H1 (cell line): ENCODE measurements at regions not wholly inside any gene's neighbourhood (a gene's known extent, or its start where the extent isn't known, plus 50 kb on each side); places are given as distances from the start of the nearest gene placed in this dataset.

Experiments
- CTCF ChIA-PET: fragments of 300-600 bp; sonication (Branson Sonifier 250); formaldehyde crosslinking; loops from one replicate; lab custom pipeline; 2021; ENCODE audit not compliant: partially characterized antibody; lab: Charles Lee
- POLR2A ChIA-PET: fragments of 300-600 bp; sonication (Branson Sonifier 250); formaldehyde crosslinking; loops from one replicate; lab custom pipeline; 2021; ENCODE audit warnings: inconsistent platforms; ENCODE audit not compliant: partially characterized antibody; lab: Charles Lee
- DNase-seq, 2 experiments: peaks; one replicate each; pipeline versions ENCODE4 v3.0.0 to v3.0.0-alpha.2; 2010 to 2022; ENCODE audit warnings: low spot score in 2 of 2, low read depth in 1 of 2, mixed read lengths in 1 of 2
- FAIRE-seq: peaks from 2 replicates; lab custom pipeline; 2011; peaks lifted over from hg19 to GRCh38; lab: Jason Lieb, UNC
- H2AFZ ChIP-seq: 2 replicates; pipeline ENCODE4 v1.8.1; 2012; ENCODE audit warnings: low read length, inconsistent platforms
- H2AK5ac ChIP-seq: 2 replicates; pipeline ENCODE4 v1.6.1; 2013; ENCODE audit warnings: low read depth, low read length
- H2BK120ac ChIP-seq: replicated peaks from 2 replicates; pipeline ENCODE3; 2013; ENCODE audit warnings: low read depth, low read length, inconsistent platforms
- H2BK12ac ChIP-seq: 2 replicates; pipeline ENCODE4 v1.6.1; 2013; ENCODE audit warnings: low read depth, low read length
- H2BK15ac ChIP-seq: 2 replicates; pipeline ENCODE4 v1.6.1; 2013; ENCODE audit warnings: low read length
- H2BK20ac ChIP-seq: 2 replicates; pipeline ENCODE4 v1.6.1; 2013; ENCODE audit warnings: low read length
- H2BK5ac ChIP-seq: 2 replicates; pipeline ENCODE4 v1.6.1; 2013; ENCODE audit warnings: low read depth, low read length
- H3K14ac ChIP-seq: 2 replicates; pipeline ENCODE4 v1.6.1; 2013; ENCODE audit warnings: inconsistent platforms; ENCODE audit not compliant: insufficient read length
- H3K18ac ChIP-seq: 2 replicates; pipeline ENCODE4 v1.6.1; 2013; ENCODE audit warnings: low read length; ENCODE audit errors: extremely low read depth
- H3K23ac ChIP-seq: 2 replicates; pipeline ENCODE4 v1.6.1; 2013; ENCODE audit warnings: inconsistent platforms; ENCODE audit not compliant: insufficient read length
- H3K23me2 ChIP-seq: 2 replicates; pipeline ENCODE4 v1.6.1; 2013; ENCODE audit warnings: low read depth, low read length
- H3K27ac ChIP-seq: 2 replicates; pipeline ENCODE4 v1.6.1; 2011; ENCODE audit warnings: low read depth, low read length, inconsistent platforms
- H3K27me3 ChIP-seq, 4 experiments: replicated peaks in 1 of 4; 1 replicate in 1 of 4; 2 replicates in 3 of 4; pipeline versions ENCODE4 v1.6.1 to v1.8.1; 2011 to 2013; ENCODE audit warnings: low read length in 3 of 4, mild to moderate bottlenecking in 3 of 4, inconsistent platforms in 2 of 4, mixed read lengths in 2 of 4, moderate library complexity in 1 of 4; ENCODE audit not compliant: control insufficient read depth in 3 of 4, insufficient read depth in 3 of 4; ENCODE audit errors: extremely low read depth in 1 of 4
- H3K36me3 ChIP-seq, 4 experiments: 2 replicates each; pipeline versions ENCODE4 v1.6.1 to v1.8.1; 2011 to 2013; ENCODE audit warnings: mild to moderate bottlenecking in 4 of 4, low read length in 3 of 4, moderate library complexity in 2 of 4, control low read depth in 1 of 4, inconsistent platforms in 1 of 4; ENCODE audit not compliant: insufficient read depth in 4 of 4, control insufficient read depth in 2 of 4
- H3K4ac ChIP-seq: replicated peaks from 2 replicates; pipeline ENCODE3; 2013; ENCODE audit warnings: low read length, low read depth, mixed read lengths, inconsistent platforms; ENCODE audit not compliant: insufficient read length
- H3K4me1 ChIP-seq, 4 experiments: replicated peaks in 1 of 4; 1 replicate in 1 of 4; 2 replicates in 3 of 4; pipeline versions ENCODE4 v1.6.1 to v1.8.1; 2011 to 2013; ENCODE audit warnings: low read length in 3 of 4, inconsistent platforms in 2 of 4, mixed read lengths in 1 of 4; ENCODE audit not compliant: insufficient read depth in 4 of 4, control insufficient read depth in 3 of 4
- H3K4me2 ChIP-seq, 2 experiments: 2 replicates each; pipeline versions ENCODE4 v1.6.1 to v1.8.1; 2011 to 2013; ENCODE audit warnings: low read depth in 2 of 2, low read length in 2 of 2, control low read depth in 1 of 2, inconsistent platforms in 1 of 2, mild to moderate bottlenecking in 1 of 2; ENCODE audit not compliant: insufficient read depth in 1 of 2
- H3K4me3 ChIP-seq, 4 experiments: fragments of 200-600, 300-600 bp in 1 of 4; sonication (generic), shearing (Covaris generic), sonication (Bioruptor Twin) in 1 of 4; 2 replicates each; pipeline versions ENCODE4 v1.5.1 to v1.8.1; 2011 to 2016; ENCODE audit warnings: low read length in 4 of 4, low read depth in 3 of 4, control low read depth in 2 of 4, inconsistent platforms in 2 of 4, mild to moderate bottlenecking in 2 of 4, mixed read lengths in 1 of 4, moderate library complexity in 1 of 4; ENCODE audit not compliant: insufficient read depth in 2 of 4; ENCODE audit errors: extremely low read depth in 1 of 4
- H3K56ac ChIP-seq: replicated peaks from 2 replicates; pipeline ENCODE3; 2013; ENCODE audit warnings: low read depth, mild to moderate bottlenecking, mixed read lengths, low read length, inconsistent platforms; ENCODE audit not compliant: insufficient read length
- H3K79me1 ChIP-seq: 2 replicates; pipeline ENCODE4 v1.6.1; 2013; ENCODE audit warnings: low read depth, low read length, control low read depth
- H3K79me2 ChIP-seq, 2 experiments: 2 replicates each; pipeline versions ENCODE4 v1.6.1 to v1.8.1; 2012 to 2013; ENCODE audit warnings: low read length in 2 of 2, mild to moderate bottlenecking in 2 of 2, inconsistent platforms in 1 of 2; ENCODE audit not compliant: insufficient read depth in 2 of 2, control insufficient read depth in 1 of 2
- H3K9ac ChIP-seq, 4 experiments: replicated peaks in 1 of 4; 1 replicate in 1 of 4; 2 replicates in 3 of 4; pipeline versions ENCODE4 v1.6.1 to v1.8.1; 2011 to 2013; ENCODE audit warnings: low read depth in 3 of 4, low read length in 3 of 4, control low read depth in 2 of 4, mild to moderate bottlenecking in 2 of 4, moderate library complexity in 2 of 4, inconsistent platforms in 1 of 4; ENCODE audit errors: extremely low read depth in 1 of 4
- H3K9me3 ChIP-seq, 2 experiments: 2 replicates each; pipeline versions ENCODE4 v1.6.1 to v1.8.1; 2012 to 2013; ENCODE audit warnings: mild to moderate bottlenecking in 2 of 2, moderate library complexity in 2 of 2, control low read depth in 1 of 2, inconsistent platforms in 1 of 2, low read depth in 1 of 2, low read length in 1 of 2, mixed read lengths in 1 of 2; ENCODE audit not compliant: insufficient read depth in 2 of 2
- H4K20me1 ChIP-seq, 2 experiments: replicated peaks in 1 of 2; 2 replicates each; pipeline versions ENCODE3 to v1.8.1; 2011 to 2013; ENCODE audit warnings: inconsistent platforms in 2 of 2, low read length in 2 of 2, mild to moderate bottlenecking in 1 of 2; ENCODE audit not compliant: insufficient read depth in 2 of 2, control insufficient read depth in 1 of 2
- H4K5ac ChIP-seq: 2 replicates; pipeline ENCODE4 v1.6.1; 2013; ENCODE audit warnings: low read length, low read depth, mixed read lengths, inconsistent platforms; ENCODE audit not compliant: insufficient read length
- H4K8ac ChIP-seq: 2 replicates; pipeline ENCODE4 v1.8.0; 2013; ENCODE audit warnings: mild to moderate bottlenecking, moderate library complexity, low read length, inconsistent platforms; ENCODE audit not compliant: insufficient read depth; ENCODE audit errors: extremely low read depth
- H4K91ac ChIP-seq: replicated peaks from 2 replicates; pipeline ENCODE3; 2013; ENCODE audit warnings: low read length, mixed read lengths, inconsistent platforms; ENCODE audit not compliant: insufficient read length
- BRCA1 ChIP-seq: IDR thresholded peaks from 2 replicates; pipeline ENCODE4 v1.6.1; 2012; ENCODE audit warnings: low read depth, low read length, improper control_type of control experiment
- CBX8 ChIP-seq: fragments of 300-800, 300-1000 bp; sonication (generic); IDR thresholded peaks from 2 replicates; pipeline ENCODE4 v1.7.1; 2016; ENCODE audit warnings: low read depth, low read length, borderline replicate concordance
- CHD2 ChIP-seq: IDR thresholded peaks from 2 replicates; pipeline ENCODE4 v1.6.1; 2012; ENCODE audit warnings: low read length, improper control_type of control experiment
- GABPA ChIP-seq: IDR thresholded peaks from 2 replicates; pipeline ENCODE4 v1.6.1; 2011; ENCODE audit warnings: mild to moderate bottlenecking, low read length, moderate library complexity, borderline replicate concordance; ENCODE audit not compliant: insufficient read depth
- GTF2F1 ChIP-seq: IDR thresholded peaks from 2 replicates; pipeline ENCODE4 v1.6.1; 2012; ENCODE audit warnings: low read depth, low read length, improper control_type of control experiment, borderline replicate concordance
- HDAC2 ChIP-seq, 2 experiments: fragments of 300-600 bp in 1 of 2; sonication (generic) in 1 of 2; IDR thresholded peaks; 2 replicates each; pipeline ENCODE4 v1.6.1; 2011 to 2012; ENCODE audit warnings: low read depth in 2 of 2, low read length in 2 of 2, mild to moderate bottlenecking in 2 of 2, moderate library complexity in 2 of 2, borderline replicate concordance in 1 of 2, inconsistent platforms in 1 of 2
- MAFK ChIP-seq: IDR thresholded peaks from 2 replicates; pipeline ENCODE4 v1.6.1; 2012; ENCODE audit warnings: low read depth, mild to moderate bottlenecking, improper control_type of control experiment, low read length
- RFX5 ChIP-seq: IDR thresholded peaks from 2 replicates; pipeline ENCODE4 v1.6.1; 2011; ENCODE audit warnings: low read depth, low read length, improper control_type of control experiment, borderline replicate concordance
- RNF2 ChIP-seq: fragments of 200-900, 300-1000 bp; sonication (generic); IDR thresholded peaks from 2 replicates; pipeline ENCODE4 v1.7.1; 2016; ENCODE audit warnings: borderline replicate concordance, low read depth, mild to moderate bottlenecking, antibody characterized with exemption, low read length; ENCODE audit not compliant: poor library complexity, severe bottlenecking; ENCODE audit errors: missing control alignments
- SRF ChIP-seq: IDR thresholded peaks from 2 replicates; pipeline ENCODE4 v1.6.1; 2011; ENCODE audit warnings: mild to moderate bottlenecking, low read depth, low read length, moderate library complexity
- USF2 ChIP-seq: IDR thresholded peaks from 2 replicates; pipeline ENCODE4 v1.6.1; 2011; ENCODE audit warnings: low read length, improper control_type of control experiment
- WGBS, 2 experiments: shearing (Covaris generic) in 1 of 2; methylation state at CpG; one replicate each; pipeline versions ENCODE4 v1.1.6 to v1.1.7; 2013 to 2015; ENCODE audit warnings: low lambda C conversion rate in 2 of 2, mixed read lengths in 2 of 2, inconsistent platforms in 1 of 2, low coverage in 1 of 2, missing lambda C conversion rate in 1 of 2; ENCODE audit not compliant: insufficient replicate concordance in 2 of 2, insufficient coverage in 1 of 2, insufficient read length in 1 of 2; ENCODE audit errors: extremely low coverage in 1 of 2, missing lambda C conversion rate in 1 of 2; 5-methylcytosine and 5-hydroxymethylcytosine counted together

- no peaks in the 10 kb centered on the region for H3K23me2 ChIP-seq
- no peak overlapping the region for H3K4me2 ChIP-seq
- no peak for FAIRE-seq
- H3K18ac ChIP-seq, result no peak overlapping the region
- H3K9me3 ChIP-seq, result no peaks in the 10 kb centered on the region
- ChIA-PET CTCF (interaction anchor here (0.7 kb wide), 1 partner anchor 79 kb away, joined by 3 read pairs; no protein-coding TSS in a partner anchor), POLR2A (no interaction called here)
- no peak overlapping the region for H2BK12ac ChIP-seq
- no peaks in the 10 kb centered on the region for H3K79me2 ChIP-seq
- H3K27me3 ChIP-seq, result no peaks in the 10 kb centered on the region
- DNase-seq, result no peak
- no peaks in the 10 kb centered on the region for H3K4me1 ChIP-seq
- no peak overlapping the region for H3K56ac ChIP-seq
- H2BK5ac ChIP-seq, result no peak overlapping the region
- 78% methylated on average over 3 of the region's 3 CpGs; no CpG with 5 or more reads in 1 of the 2 experiments for WGBS, 2 experiments
- TF ChIP-seq SRF, result no peak
- no peak for TF ChIP-seq USF2
- no peak for TF ChIP-seq BRCA1
- no peak for TF ChIP-seq RFX5
- TF ChIP-seq HDAC2 (IDR thresholded peaks at IDR 0.05; ENCODE audit: borderline replicate concordance in 1 of 2, low read depth in 2 of 2, low read length in 2 of 2), result no peak
- TF ChIP-seq RNF2, result no peak
- TF ChIP-seq GABPA, result no peak
- no peak for TF ChIP-seq CBX8
- TF ChIP-seq GTF2F1, result no peak
- TF ChIP-seq CHD2, result no peak
- no peak for TF ChIP-seq MAFK
- H2AFZ ChIP-seq, result no peak overlapping the region
- H3K4me3 ChIP-seq, result no peak overlapping the region
- no peaks in the 10 kb centered on the region for H4K20me1 ChIP-seq
- H3K27ac ChIP-seq, result no peak overlapping the region
- no peaks in the 10 kb centered on the region for H3K36me3 ChIP-seq
- no peak overlapping the region for H3K9ac ChIP-seq
- no peak overlapping the region for H2BK20ac ChIP-seq
- no peaks in the 10 kb centered on the region for H3K79me1 ChIP-seq
- H3K14ac ChIP-seq, result no peak overlapping the region
- no peak overlapping the region for H2BK15ac ChIP-seq
- no peak overlapping the region for H3K23ac ChIP-seq
- no peak overlapping the region for H2AK5ac ChIP-seq
- H4K91ac ChIP-seq, result no peak overlapping the region
- no peak overlapping the region for H4K5ac ChIP-seq
- no peak overlapping the region for H4K8ac ChIP-seq
- no peak overlapping the region for H3K4ac ChIP-seq
- no peak overlapping the region for H2BK120ac ChIP-seq
Observed at GRCh38 chr16:48942996-48943395, 333.0 kb upstream of the N4BP1 start.
